Neural progenitor cell (in vitro differentiated cells): ENCODE measurements at regions not wholly inside any gene's neighbourhood (a gene's known extent, or its start where the extent isn't known, plus 50 kb on each side); places are given as distances from the start of the nearest gene placed in this dataset.

Experiments
- CTCF ChIP-seq: fragments of 200-600 bp; sonication (generic); IDR thresholded peaks from 2 replicates; pipeline ENCODE4 v1.5.1; 2017; ENCODE audit warnings: antibody characterized with exemption, mild to moderate bottlenecking
- EZH2 ChIP-seq: fragments of 200-600 bp; sonication (generic); IDR thresholded peaks from 2 replicates; pipeline ENCODE4 v1.6.1; 2017; ENCODE audit warnings: antibody characterized with exemption, mild to moderate bottlenecking, moderate library complexity
- EZH2phosphoT487 ChIP-seq: fragments of 200-600 bp; sonication (generic); IDR thresholded peaks from 2 replicates; pipeline ENCODE4 v1.6.1; 2017; ENCODE audit warnings: antibody characterized with exemption

GRCh38 chr5:53362521-53362941, 117.9 kb upstream of the FST start:
- TF ChIP-seq CTCF, result no peak
- no peak for TF ChIP-seq EZH2phosphoT487
- no peak for TF ChIP-seq EZH2
